ENCODE measurements at regions not wholly inside any gene's neighbourhood (a gene's known extent, or its start where the extent isn't known, plus 50 kb on each side); places are given as distances from the start of the nearest gene placed in this dataset.

GRCh38 chr2:239865059-239865639 is 160.0 kb downstream of the NDUFA10 start:
- DNase-seq: no peak

- no peak for DNase-seq
These were observed 160.7 kb downstream of the NDUFA10 start for GRCh38 chr2:239864247-239865058.

- no peak for DNase-seq
These were observed 162.5 kb downstream of the NDUFA10 start for GRCh38 chr2:239862613-239863012.

GRCh38 chr2:239858179-239858578 is 167.0 kb downstream of the NDUFA10 start:
- no peak for DNase-seq

GRCh38 chr2:239857591-239857990 is 167.6 kb downstream of the NDUFA10 start:
- DNase-seq: no peak

- no peak for DNase-seq
These were observed 168.4 kb downstream of the NDUFA10 start for GRCh38 chr2:239856620-239857285.

GRCh38 chr2:239855863-239856587 is 169.1 kb downstream of the NDUFA10 start:
- DNase-seq: no peak

- no peak for DNase-seq
These were observed 170.5 kb downstream of the NDUFA10 start for GRCh38 chr2:239854596-239854995.

GRCh38 chr2:239853706-239854327 is 171.3 kb downstream of the NDUFA10 start:
- no peak for DNase-seq

GRCh38 chr2:239853121-239853520 is 172.0 kb downstream of the NDUFA10 start:
- DNase-seq: no peak

GRCh38 chr2:239852272-239852671 is 172.9 kb downstream of the NDUFA10 start:
- no peak for DNase-seq

- no peak for DNase-seq
These were observed 178.1 kb downstream of the NDUFA10 start for GRCh38 chr2:239846789-239847676.

GRCh38 chr2:239845968-239846367 is 179.2 kb downstream of the NDUFA10 start:
- no peak for DNase-seq

- no peak for DNase-seq
These were observed 185.8 kb downstream of the NDUFA10 start for GRCh38 chr2:239839306-239839705.

GRCh38 chr2:239836021-239836765 is 188.9 kb downstream of the NDUFA10 start:
- no peak for DNase-seq

GRCh38 chr2:239835056-239835455 is 190.1 kb downstream of the NDUFA10 start:
- DNase-seq: no peak

GRCh38 chr2:239834143-239834542 is 191.0 kb downstream of the NDUFA10 start:
- no peak for DNase-seq

GRCh38 chr2:239833269-239834109 is 191.7 kb downstream of the NDUFA10 start:
- DNase-seq: no peak

- DNase-seq: no peak
These were observed 192.5 kb downstream of the NDUFA10 start for GRCh38 chr2:239832490-239833268.

Data from NCI-H748 treated with DMSO at 0.1 percent for 48 hours (cell line).